Gastrocnemius medialis (tissue), 4 donors: ENCODE measurements at regions not wholly inside any gene's neighbourhood (a gene's known extent, or its start where the extent isn't known, plus 50 kb on each side); places are given as distances from the start of the nearest gene placed in this dataset.

Source experiments
- ATAC-seq, 2 donors: fragments of 150-250 bp; one replicate each; pipeline ENCODE4 v1.9.1; 2016
- DNase-seq, 2 donors: peaks; one replicate each; pipeline ENCODE4 v3.0.0-alpha.2; 2019
- H3K27ac ChIP-seq, 4 donors: fragments of 200-600 bp; sonication (generic); 1 replicate in 1 of 4; 2 replicates in 3 of 4; pipeline ENCODE4 v1.5.1; 2016 to 2018; ENCODE audit warnings: mild to moderate bottlenecking in 2 of 4, moderate library complexity in 1 of 4
- H3K27me3 ChIP-seq, 3 donors: fragments of 200-600 bp; sonication (generic) in 2 of 3; 1 replicate in 1 of 3; 2 replicates in 2 of 3; pipeline versions ENCODE4 v1.5.1 to v1.6.0; 2016 to 2019; ENCODE audit warnings: mild to moderate bottlenecking in 1 of 3, moderate library complexity in 1 of 3
- H3K36me3 ChIP-seq, 2 donors: fragments of 200-600 bp; sonication (generic) in 1 of 2; one replicate each; pipeline ENCODE4 v1.5.1; 2017 to 2018
- H3K4me1 ChIP-seq, 2 donors: fragments of 200-600 bp; sonication (generic) in 1 of 2; one replicate each; pipeline ENCODE4 v1.5.1; 2016 to 2017; ENCODE audit warnings: mild to moderate bottlenecking in 2 of 2
- H3K4me3 ChIP-seq, 4 donors: fragments of 200-600 bp; sonication (generic) in 3 of 4; 1 replicate in 1 of 4; 2 replicates in 3 of 4; pipeline ENCODE4 v1.5.1; 2016 to 2019; ENCODE audit warnings: mild to moderate bottlenecking in 2 of 4
- H3K9me3 ChIP-seq, 3 donors: fragments of 200-600 bp; sonication (generic) in 2 of 3; 1 replicate in 1 of 3; 2 replicates in 2 of 3; pipeline ENCODE4 v1.5.1; 2016 to 2019
- CTCF ChIP-seq, 5 experiments: fragments of 450-650 bp in 3 of 5; fragments of 200-600 bp in 2 of 5; sonication (generic) in 2 of 5; IDR thresholded peaks in 4 of 5; conservative IDR thresholded peaks in 1 of 5; 1 replicate in 4 of 5; 2 replicates in 1 of 5; pipeline ENCODE4 v1.5.1; 2016 to 2019; ENCODE audit warnings: antibody characterized with exemption in 5 of 5, mild to moderate bottlenecking in 3 of 5, moderate library complexity in 3 of 5
- POLR2A ChIP-seq, 2 donors: fragments of 450-650 bp; IDR thresholded peaks; one replicate each; pipeline ENCODE4 v1.6.1; 2017; ENCODE audit warnings: antibody characterized with exemption in 2 of 2, mild to moderate bottlenecking in 2 of 2, moderate library complexity in 2 of 2
- in situ Hi-C, 4 donors: fragments of 200-750 bp; cut with MboI; loops; one replicate each; pipeline versions ENCODE4 v1.15.0 to v1.8.0; 2017; ENCODE audit warnings: low sequenced_read_pairs in 4 of 4
- intact Hi-C: fragments of 100-400 bp; cut with DNase I; formaldehyde crosslinking; loops from one replicate; pipeline ENCODE4 v1.15.1; 2023; ENCODE audit warnings: low total_unique reads

- no peak for TF ChIP-seq CTCF (IDR thresholded peaks at IDR 0.05 in 4 of 5, conservative IDR thresholded peaks at IDR 0.05 in 1 of 5)
- no peak for TF ChIP-seq POLR2A (IDR thresholded peaks at IDR 0.05)
- DNase-seq (no peak), ATAC-seq (no peak)
- in situ Hi-C loops (no loop called here), intact Hi-C loops (no loop called here)
- Histone ChIP-seq H3K4me3 (no peak overlapping the region), H3K4me1 (no peaks in the 10 kb centered on the region), H3K27me3 (no peaks in the 10 kb centered on the region), H3K36me3 (no peaks in the 10 kb centered on the region), H3K9me3 (no peaks in the 10 kb centered on the region), H3K27ac (no peak overlapping the region)
These were observed 1131.3 kb downstream of the BRD1 start for GRCh38 chr22:48696371-48696770.

- Histone ChIP-seq H3K9me3 (no peaks in the 10 kb centered on the region), H3K4me1 (no peaks in the 10 kb centered on the region), H3K4me3 (no peak overlapping the region), H3K27me3 (no peaks in the 10 kb centered on the region), H3K36me3 (no peaks in the 10 kb centered on the region), H3K27ac (no peak overlapping the region)
- intact Hi-C loops (no loop called here), in situ Hi-C loops (no loop called here)
- ATAC-seq: no peak
- DNase-seq: no peak
- TF ChIP-seq POLR2A (IDR thresholded peaks at IDR 0.05) (no peak), CTCF (IDR thresholded peaks at IDR 0.05 in 4 of 5, conservative IDR thresholded peaks at IDR 0.05 in 1 of 5) (no peak)
These were observed 1131.9 kb downstream of the BRD1 start for GRCh38 chr22:48695731-48696305.

GRCh38 chr22:48695251-48695650 lies 1132.4 kb downstream of the BRD1 start:
- TF ChIP-seq POLR2A (IDR thresholded peaks at IDR 0.05): no peak
- TF ChIP-seq CTCF (IDR thresholded peaks at IDR 0.05 in 4 of 5, conservative IDR thresholded peaks at IDR 0.05 in 1 of 5): no peak
- Histone ChIP-seq H3K4me1 (no peaks in the 10 kb centered on the region), H3K27ac (no peak overlapping the region), H3K9me3 (no peaks in the 10 kb centered on the region), H3K27me3 (no peaks in the 10 kb centered on the region), H3K4me3 (no peak overlapping the region), H3K36me3 (no peaks in the 10 kb centered on the region)
- DNase-seq (no peak), ATAC-seq (no peak)
- intact Hi-C loops: no loop called here
- in situ Hi-C loops: no loop called here

- DNase-seq (no peak), ATAC-seq (no peak)
- Histone ChIP-seq H3K27me3 (no peaks in the 10 kb centered on the region), H3K4me1 (no peaks in the 10 kb centered on the region), H3K4me3 (no peak overlapping the region), H3K9me3 (no peaks in the 10 kb centered on the region), H3K27ac (no peak overlapping the region), H3K36me3 (no peaks in the 10 kb centered on the region)
- in situ Hi-C loops (no loop called here), intact Hi-C loops (no loop called here)
- TF ChIP-seq CTCF (IDR thresholded peaks at IDR 0.05 in 4 of 5, conservative IDR thresholded peaks at IDR 0.05 in 1 of 5) (no peak), POLR2A (IDR thresholded peaks at IDR 0.05) (no peak)
These were observed 1133.3 kb downstream of the BRD1 start for GRCh38 chr22:48694296-48694883.
